H9 (cell line): ENCODE measurements at regions not wholly inside any gene's neighbourhood (a gene's known extent, or its start where the extent isn't known, plus 50 kb on each side); places are given as distances from the start of the nearest gene placed in this dataset.

Experiments
- DNase-seq: peaks from one replicate; pipeline ENCODE4 v3.0.0-alpha.2; 2017
- H2AFZ ChIP-seq: one replicate; pipeline ENCODE4 v1.6.1; 2013; ENCODE audit warnings: mild to moderate bottlenecking, low read length, control low read depth, moderate library complexity
- H2AK5ac ChIP-seq: 2 replicates; pipeline ENCODE4 v1.6.1; 2013; ENCODE audit warnings: low read length, control low read depth, mixed read lengths; ENCODE audit not compliant: insufficient read length
- H2BK120ac ChIP-seq: one replicate; pipeline ENCODE4 v1.6.1; 2013; ENCODE audit warnings: low read depth, mild to moderate bottlenecking, low read length, control low read depth, inconsistent platforms; ENCODE audit not compliant: poor library complexity, severe bottlenecking
- H2BK12ac ChIP-seq: 2 replicates; pipeline ENCODE4 v1.6.1; 2013; ENCODE audit warnings: low read length, control low read depth, mixed read lengths, low read depth; ENCODE audit not compliant: insufficient read length
- H2BK15ac ChIP-seq: 2 replicates; pipeline ENCODE4 v1.6.1; 2013; ENCODE audit warnings: low read depth, low read length, control low read depth
- H2BK20ac ChIP-seq: one replicate; pipeline ENCODE4 v1.6.1; 2013; ENCODE audit warnings: low read depth, mild to moderate bottlenecking, low read length, control low read depth, inconsistent platforms; ENCODE audit not compliant: poor library complexity, severe bottlenecking
- H2BK5ac ChIP-seq: 2 replicates; pipeline ENCODE4 v1.6.1; 2013; ENCODE audit warnings: low read length, control low read depth, mixed read lengths; ENCODE audit not compliant: insufficient read length
- H3K14ac ChIP-seq: 2 replicates; pipeline ENCODE4 v1.6.1; 2013; ENCODE audit warnings: low read length, control low read depth; ENCODE audit not compliant: insufficient read depth
- H3K18ac ChIP-seq: 2 replicates; pipeline ENCODE4 v1.6.1; 2013; ENCODE audit warnings: low read depth, mild to moderate bottlenecking, mixed read lengths, low read length, control low read depth; ENCODE audit not compliant: insufficient read length
- H3K23ac ChIP-seq: 2 replicates; pipeline ENCODE4 v1.6.1; 2013; ENCODE audit warnings: low read length, control low read depth, mixed read lengths, low read depth; ENCODE audit not compliant: insufficient read length
- H3K23me2 ChIP-seq: 2 replicates; pipeline ENCODE4 v1.6.1; 2013; ENCODE audit warnings: low read depth, mild to moderate bottlenecking, mixed read lengths, low read length, control low read depth; ENCODE audit not compliant: insufficient read length, poor library complexity, severe bottlenecking
- H3K27ac ChIP-seq: 2 replicates; pipeline ENCODE4 v1.5.1; 2013; ENCODE audit warnings: low read length, control low read depth, mixed read lengths, low read depth; ENCODE audit not compliant: insufficient read length
- H3K27me3 ChIP-seq: 2 replicates; pipeline ENCODE4 v1.6.1; 2013; ENCODE audit warnings: low read length, control low read depth, inconsistent platforms; ENCODE audit not compliant: insufficient read depth
- H3K4ac ChIP-seq: 2 replicates; pipeline ENCODE4 v1.6.1; 2013; ENCODE audit warnings: low read depth, mild to moderate bottlenecking, control low read depth, inconsistent platforms, low read length, moderate library complexity
- H3K4me1 ChIP-seq: 2 replicates; pipeline ENCODE4 v1.6.1; 2013; ENCODE audit warnings: low read length, control low read depth, inconsistent platforms; ENCODE audit not compliant: insufficient read depth
- H3K4me2 ChIP-seq: 2 replicates; pipeline ENCODE4 v1.6.1; 2013; ENCODE audit warnings: low read length, control low read depth, mixed read lengths; ENCODE audit not compliant: insufficient read length, insufficient read depth
- H3K56ac ChIP-seq: 2 replicates; pipeline ENCODE4 v1.6.1; 2013; ENCODE audit warnings: low read depth, mild to moderate bottlenecking, mixed read lengths, low read length, control low read depth; ENCODE audit not compliant: insufficient read length
- H3K79me1 ChIP-seq: 2 replicates; pipeline ENCODE4 v1.6.1; 2013; ENCODE audit warnings: low read depth, mild to moderate bottlenecking, moderate library complexity, low read length, control low read depth, inconsistent platforms; ENCODE audit not compliant: insufficient read depth, poor library complexity, severe bottlenecking
- H3K79me2 ChIP-seq: 2 replicates; pipeline ENCODE4 v1.6.1; 2013; ENCODE audit warnings: low read length, control low read depth, inconsistent platforms; ENCODE audit not compliant: insufficient read depth
- H3K9ac ChIP-seq: 2 replicates; pipeline ENCODE4 v1.6.1; 2013; ENCODE audit warnings: low read length, control low read depth, mixed read lengths; ENCODE audit not compliant: insufficient read length; ENCODE audit errors: extremely low read depth
- H3K9me3 ChIP-seq: one replicate; pipeline ENCODE4 v1.6.1; 2013; ENCODE audit warnings: low read depth, low read length, inconsistent platforms; ENCODE audit not compliant: control insufficient read depth
- H3T11ph ChIP-seq: one replicate; pipeline ENCODE4 v1.6.1; 2013; ENCODE audit warnings: mild to moderate bottlenecking, low read length, control low read depth, inconsistent platforms
- H4K20me1 ChIP-seq: one replicate; pipeline ENCODE4 v1.6.1; 2013; ENCODE audit not compliant: control insufficient read depth, insufficient read length, insufficient read depth
- H4K5ac ChIP-seq: 2 replicates; pipeline ENCODE4 v1.6.1; 2013; ENCODE audit warnings: low read depth, mild to moderate bottlenecking, mixed read lengths, low read length, control low read depth; ENCODE audit not compliant: insufficient read length
- H4K8ac ChIP-seq: replicated peaks from 2 replicates; pipeline ENCODE4 v1.6.1; 2013; ENCODE audit warnings: low read length, control low read depth, mixed read lengths, low read depth; ENCODE audit not compliant: insufficient read length
- H4K91ac ChIP-seq: 2 replicates; pipeline ENCODE4 v1.6.1; 2013; ENCODE audit warnings: low read depth, mild to moderate bottlenecking, moderate library complexity, mixed read lengths, low read length, control low read depth; ENCODE audit not compliant: insufficient read length
- H3K27ac Mint-ChIP-seq, 3 experiments: 2 replicates in 2 of 3; 3 replicates in 1 of 3; pipeline ENCODE4 v1.8.0; 2020 to 2021; ENCODE audit warnings: mixed read lengths in 3 of 3, mild to moderate bottlenecking in 1 of 3, moderate library complexity in 1 of 3
- H3K27me3 Mint-ChIP-seq: 2 replicates; pipeline ENCODE4 v1.8.0; 2021; ENCODE audit warnings: low read depth, mild to moderate bottlenecking, moderate library complexity, mixed read lengths
- H3K36me3 Mint-ChIP-seq, 3 experiments: 2 replicates in 2 of 3; 3 replicates in 1 of 3; pipeline ENCODE4 v1.8.0; 2020 to 2021; ENCODE audit warnings: low read depth in 3 of 3, mixed read lengths in 3 of 3; ENCODE audit not compliant: insufficient read depth in 1 of 3
- H3K4me1 Mint-ChIP-seq, 2 experiments: 2 replicates each; pipeline ENCODE4 v1.8.0; 2020; ENCODE audit warnings: mixed read lengths in 2 of 2
- H3K4me3 Mint-ChIP-seq, 2 experiments: 2 replicates in 1 of 2; 3 replicates in 1 of 2; pipeline ENCODE4 v1.8.0; 2020 to 2021; ENCODE audit warnings: mild to moderate bottlenecking in 2 of 2, mixed read lengths in 2 of 2, moderate library complexity in 1 of 2
- H3K9me3 Mint-ChIP-seq, 2 experiments: 2 replicates in 1 of 2; 3 replicates in 1 of 2; pipeline ENCODE4 v1.8.0; 2020; ENCODE audit warnings: mild to moderate bottlenecking in 2 of 2, mixed read lengths in 2 of 2, moderate library complexity in 1 of 2
- WGBS: extraction: QIAGEN DNeasy Blood & Tissue Kit; methylation state at CpG from one replicate; pipeline ENCODE4 v1.1.7; 2013; ENCODE audit warnings: missing lambda C conversion rate, low lambda C conversion rate, mixed read lengths; ENCODE audit not compliant: insufficient read length; ENCODE audit errors: extremely low coverage; 5-methylcytosine and 5-hydroxymethylcytosine counted together
- TF ChIP-seq, protein P1 (sequence below): fragments of 200-600 bp; sonication (generic); conservative IDR thresholded peaks from 3 replicates; pipeline ENCODE4 v1.8.0; 2021; ENCODE audit warnings: antibody characterized with exemption, mild to moderate bottlenecking

DNA sequence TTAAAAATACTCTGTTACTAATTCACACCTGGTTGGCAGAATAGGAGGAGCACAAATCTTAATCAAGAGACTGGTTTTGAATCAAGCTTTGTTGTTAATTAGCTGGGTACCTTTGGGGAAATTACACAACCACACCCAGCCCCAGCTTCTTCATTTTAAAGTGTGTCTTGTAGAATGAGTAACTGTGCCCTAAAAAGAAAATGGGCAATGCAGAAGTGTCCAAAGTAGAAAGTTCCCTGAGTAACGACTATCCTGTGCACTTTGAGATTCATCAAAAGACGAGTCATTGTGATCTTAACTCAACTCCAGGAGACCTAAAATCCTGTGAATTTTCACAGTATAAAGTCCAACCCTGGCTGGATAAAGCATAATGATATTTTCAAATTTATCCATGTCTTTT is 792.3 kb upstream of the HS3ST1 start:
- Histone ChIP-seq H3K4me1 (no peaks in the 10 kb centered on the region), H3K27ac (no peak overlapping the region), H4K91ac (no peak overlapping the region), H4K20me1 (no peaks in the 10 kb centered on the region), H3K23ac (no peak overlapping the region), H3K23me2 (no peaks in the 10 kb centered on the region), H2BK12ac (no peak overlapping the region), H4K8ac (no peak overlapping the region), H3K79me2 (no peaks in the 10 kb centered on the region), H2BK20ac (no peak overlapping the region), H3K79me1 (no peaks in the 10 kb centered on the region), H2BK120ac (no peak overlapping the region), H2AFZ (no peak overlapping the region), H3K9me3 (no peaks in the 10 kb centered on the region), H3K56ac (no peak overlapping the region), H4K5ac (no peak overlapping the region), H3T11ph (no peak overlapping the region), H3K4me2 (no peak overlapping the region), H3K18ac (no peak overlapping the region), H2AK5ac (no peak overlapping the region), H3K9ac (no peak overlapping the region), H3K27me3 (no peaks in the 10 kb centered on the region), H2BK15ac (no peak overlapping the region), H2BK5ac (no peak overlapping the region), H3K14ac (no peak overlapping the region), H3K4ac (no peak overlapping the region)
- no peak for DNase-seq
- TF ChIP-seq, protein P1, sequence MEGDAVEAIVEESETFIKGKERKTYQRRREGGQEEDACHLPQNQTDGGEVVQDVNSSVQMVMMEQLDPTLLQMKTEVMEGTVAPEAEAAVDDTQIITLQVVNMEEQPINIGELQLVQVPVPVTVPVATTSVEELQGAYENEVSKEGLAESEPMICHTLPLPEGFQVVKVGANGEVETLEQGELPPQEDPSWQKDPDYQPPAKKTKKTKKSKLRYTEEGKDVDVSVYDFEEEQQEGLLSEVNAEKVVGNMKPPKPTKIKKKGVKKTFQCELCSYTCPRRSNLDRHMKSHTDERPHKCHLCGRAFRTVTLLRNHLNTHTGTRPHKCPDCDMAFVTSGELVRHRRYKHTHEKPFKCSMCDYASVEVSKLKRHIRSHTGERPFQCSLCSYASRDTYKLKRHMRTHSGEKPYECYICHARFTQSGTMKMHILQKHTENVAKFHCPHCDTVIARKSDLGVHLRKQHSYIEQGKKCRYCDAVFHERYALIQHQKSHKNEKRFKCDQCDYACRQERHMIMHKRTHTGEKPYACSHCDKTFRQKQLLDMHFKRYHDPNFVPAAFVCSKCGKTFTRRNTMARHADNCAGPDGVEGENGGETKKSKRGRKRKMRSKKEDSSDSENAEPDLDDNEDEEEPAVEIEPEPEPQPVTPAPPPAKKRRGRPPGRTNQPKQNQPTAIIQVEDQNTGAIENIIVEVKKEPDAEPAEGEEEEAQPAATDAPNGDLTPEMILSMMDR = no peak
- Mint-ChIP-seq H3K4me3 (no peak overlapping the region), H3K36me3 (no peaks in the 10 kb centered on the region), H3K27ac (no peak overlapping the region), H3K9me3 (no peaks in the 10 kb centered on the region), H3K27me3 (no peaks in the 10 kb centered on the region), H3K4me1 (no peaks in the 10 kb centered on the region)
- no CpG with 5 or more reads among the region's 2 CpGs for WGBS
